H9 (cell line): ENCODE measurements at regions not wholly inside any gene's neighbourhood (a gene's known extent, or its start where the extent isn't known, plus 50 kb on each side); places are given as distances from the start of the nearest gene placed in this dataset.

Source experiments
- DNase-seq: peaks from one replicate; pipeline ENCODE4 v3.0.0-alpha.2; 2017
- H2AFZ ChIP-seq: one replicate; pipeline ENCODE4 v1.6.1; 2013; ENCODE audit warnings: mild to moderate bottlenecking, low read length, control low read depth, moderate library complexity
- H2AK5ac ChIP-seq: 2 replicates; pipeline ENCODE4 v1.6.1; 2013; ENCODE audit warnings: low read length, control low read depth, mixed read lengths; ENCODE audit not compliant: insufficient read length
- H2BK120ac ChIP-seq: one replicate; pipeline ENCODE4 v1.6.1; 2013; ENCODE audit warnings: low read depth, mild to moderate bottlenecking, low read length, control low read depth, inconsistent platforms; ENCODE audit not compliant: poor library complexity, severe bottlenecking
- H2BK12ac ChIP-seq: 2 replicates; pipeline ENCODE4 v1.6.1; 2013; ENCODE audit warnings: low read length, control low read depth, mixed read lengths, low read depth; ENCODE audit not compliant: insufficient read length
- H2BK15ac ChIP-seq: 2 replicates; pipeline ENCODE4 v1.6.1; 2013; ENCODE audit warnings: low read depth, low read length, control low read depth
- H2BK20ac ChIP-seq: one replicate; pipeline ENCODE4 v1.6.1; 2013; ENCODE audit warnings: low read depth, mild to moderate bottlenecking, low read length, control low read depth, inconsistent platforms; ENCODE audit not compliant: poor library complexity, severe bottlenecking
- H2BK5ac ChIP-seq: 2 replicates; pipeline ENCODE4 v1.6.1; 2013; ENCODE audit warnings: low read length, control low read depth, mixed read lengths; ENCODE audit not compliant: insufficient read length
- H3K14ac ChIP-seq: 2 replicates; pipeline ENCODE4 v1.6.1; 2013; ENCODE audit warnings: low read length, control low read depth; ENCODE audit not compliant: insufficient read depth
- H3K18ac ChIP-seq: 2 replicates; pipeline ENCODE4 v1.6.1; 2013; ENCODE audit warnings: low read depth, mild to moderate bottlenecking, mixed read lengths, low read length, control low read depth; ENCODE audit not compliant: insufficient read length
- H3K23ac ChIP-seq: 2 replicates; pipeline ENCODE4 v1.6.1; 2013; ENCODE audit warnings: low read length, control low read depth, mixed read lengths, low read depth; ENCODE audit not compliant: insufficient read length
- H3K23me2 ChIP-seq: 2 replicates; pipeline ENCODE4 v1.6.1; 2013; ENCODE audit warnings: low read depth, mild to moderate bottlenecking, mixed read lengths, low read length, control low read depth; ENCODE audit not compliant: insufficient read length, poor library complexity, severe bottlenecking
- H3K27ac ChIP-seq: 2 replicates; pipeline ENCODE4 v1.5.1; 2013; ENCODE audit warnings: low read length, control low read depth, mixed read lengths, low read depth; ENCODE audit not compliant: insufficient read length
- H3K27me3 ChIP-seq: 2 replicates; pipeline ENCODE4 v1.6.1; 2013; ENCODE audit warnings: low read length, control low read depth, inconsistent platforms; ENCODE audit not compliant: insufficient read depth
- H3K4ac ChIP-seq: 2 replicates; pipeline ENCODE4 v1.6.1; 2013; ENCODE audit warnings: low read depth, mild to moderate bottlenecking, control low read depth, inconsistent platforms, low read length, moderate library complexity
- H3K4me1 ChIP-seq: 2 replicates; pipeline ENCODE4 v1.6.1; 2013; ENCODE audit warnings: low read length, control low read depth, inconsistent platforms; ENCODE audit not compliant: insufficient read depth
- H3K4me2 ChIP-seq: 2 replicates; pipeline ENCODE4 v1.6.1; 2013; ENCODE audit warnings: low read length, control low read depth, mixed read lengths; ENCODE audit not compliant: insufficient read length, insufficient read depth
- H3K56ac ChIP-seq: 2 replicates; pipeline ENCODE4 v1.6.1; 2013; ENCODE audit warnings: low read depth, mild to moderate bottlenecking, mixed read lengths, low read length, control low read depth; ENCODE audit not compliant: insufficient read length
- H3K79me1 ChIP-seq: 2 replicates; pipeline ENCODE4 v1.6.1; 2013; ENCODE audit warnings: low read depth, mild to moderate bottlenecking, moderate library complexity, low read length, control low read depth, inconsistent platforms; ENCODE audit not compliant: insufficient read depth, poor library complexity, severe bottlenecking
- H3K79me2 ChIP-seq: 2 replicates; pipeline ENCODE4 v1.6.1; 2013; ENCODE audit warnings: low read length, control low read depth, inconsistent platforms; ENCODE audit not compliant: insufficient read depth
- H3K9ac ChIP-seq: 2 replicates; pipeline ENCODE4 v1.6.1; 2013; ENCODE audit warnings: low read length, control low read depth, mixed read lengths; ENCODE audit not compliant: insufficient read length; ENCODE audit errors: extremely low read depth
- H3K9me3 ChIP-seq: one replicate; pipeline ENCODE4 v1.6.1; 2013; ENCODE audit warnings: low read depth, low read length, inconsistent platforms; ENCODE audit not compliant: control insufficient read depth
- H3T11ph ChIP-seq: one replicate; pipeline ENCODE4 v1.6.1; 2013; ENCODE audit warnings: mild to moderate bottlenecking, low read length, control low read depth, inconsistent platforms
- H4K20me1 ChIP-seq: one replicate; pipeline ENCODE4 v1.6.1; 2013; ENCODE audit not compliant: control insufficient read depth, insufficient read length, insufficient read depth
- H4K5ac ChIP-seq: 2 replicates; pipeline ENCODE4 v1.6.1; 2013; ENCODE audit warnings: low read depth, mild to moderate bottlenecking, mixed read lengths, low read length, control low read depth; ENCODE audit not compliant: insufficient read length
- H4K8ac ChIP-seq: replicated peaks from 2 replicates; pipeline ENCODE4 v1.6.1; 2013; ENCODE audit warnings: low read length, control low read depth, mixed read lengths, low read depth; ENCODE audit not compliant: insufficient read length
- H4K91ac ChIP-seq: 2 replicates; pipeline ENCODE4 v1.6.1; 2013; ENCODE audit warnings: low read depth, mild to moderate bottlenecking, moderate library complexity, mixed read lengths, low read length, control low read depth; ENCODE audit not compliant: insufficient read length
- H3K27ac Mint-ChIP-seq, 3 experiments: 2 replicates in 2 of 3; 3 replicates in 1 of 3; pipeline ENCODE4 v1.8.0; 2020 to 2021; ENCODE audit warnings: mixed read lengths in 3 of 3, mild to moderate bottlenecking in 1 of 3, moderate library complexity in 1 of 3
- H3K27me3 Mint-ChIP-seq: 2 replicates; pipeline ENCODE4 v1.8.0; 2021; ENCODE audit warnings: low read depth, mild to moderate bottlenecking, moderate library complexity, mixed read lengths
- H3K36me3 Mint-ChIP-seq, 3 experiments: 2 replicates in 2 of 3; 3 replicates in 1 of 3; pipeline ENCODE4 v1.8.0; 2020 to 2021; ENCODE audit warnings: low read depth in 3 of 3, mixed read lengths in 3 of 3; ENCODE audit not compliant: insufficient read depth in 1 of 3
- H3K4me1 Mint-ChIP-seq, 2 experiments: 2 replicates each; pipeline ENCODE4 v1.8.0; 2020; ENCODE audit warnings: mixed read lengths in 2 of 2
- H3K4me3 Mint-ChIP-seq, 2 experiments: 2 replicates in 1 of 2; 3 replicates in 1 of 2; pipeline ENCODE4 v1.8.0; 2020 to 2021; ENCODE audit warnings: mild to moderate bottlenecking in 2 of 2, mixed read lengths in 2 of 2, moderate library complexity in 1 of 2
- H3K9me3 Mint-ChIP-seq, 2 experiments: 2 replicates in 1 of 2; 3 replicates in 1 of 2; pipeline ENCODE4 v1.8.0; 2020; ENCODE audit warnings: mild to moderate bottlenecking in 2 of 2, mixed read lengths in 2 of 2, moderate library complexity in 1 of 2
- CTCF ChIP-seq: fragments of 200-600 bp; sonication (generic); conservative IDR thresholded peaks from 3 replicates; pipeline ENCODE4 v1.8.0; 2021; ENCODE audit warnings: antibody characterized with exemption, mild to moderate bottlenecking
- WGBS: extraction: QIAGEN DNeasy Blood & Tissue Kit; methylation state at CpG from one replicate; pipeline ENCODE4 v1.1.7; 2013; ENCODE audit warnings: missing lambda C conversion rate, low lambda C conversion rate, mixed read lengths; ENCODE audit not compliant: insufficient read length; ENCODE audit errors: extremely low coverage; 5-methylcytosine and 5-hydroxymethylcytosine counted together

DNA sequence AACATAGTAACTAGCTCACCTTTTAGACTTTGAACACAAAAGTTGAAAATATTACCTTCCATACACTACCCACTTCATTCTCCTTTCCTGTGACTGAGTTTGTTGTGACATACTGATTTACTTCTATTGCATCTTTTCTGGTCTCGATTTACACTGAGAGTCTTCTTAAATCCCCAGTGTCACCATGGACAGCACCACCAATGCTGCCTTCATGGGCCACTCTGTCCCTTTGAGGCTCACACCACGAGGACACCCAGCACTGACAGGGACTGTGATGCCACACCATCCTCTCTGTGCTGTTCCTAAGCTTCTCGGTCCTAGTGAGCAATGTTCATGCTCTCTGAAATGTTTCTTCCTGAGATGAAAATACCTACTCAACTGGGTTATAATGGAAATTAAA lies 337.1 kb upstream of the IRAK1BP1 start:
- Histone ChIP-seq H4K5ac (no peak overlapping the region), H3K27me3 (no peaks in the 10 kb centered on the region), H4K20me1 (no peaks in the 10 kb centered on the region), H3T11ph (no peak overlapping the region), H3K4ac (no peak overlapping the region), H3K79me1 (no peaks in the 10 kb centered on the region), H3K56ac (no peak overlapping the region), H3K27ac (no peak overlapping the region), H2BK12ac (no peak overlapping the region), H3K79me2 (no peaks in the 10 kb centered on the region), H3K23me2 (no peaks in the 10 kb centered on the region), H3K9ac (no peak overlapping the region), H4K8ac (no peak overlapping the region), H2AFZ (no peak overlapping the region), H2BK5ac (no peak overlapping the region), H2BK120ac (no peak overlapping the region), H3K4me2 (no peak overlapping the region), H2BK15ac (no peak overlapping the region), H3K18ac (no peak overlapping the region), H3K14ac (no peak overlapping the region), H3K4me1 (no peaks in the 10 kb centered on the region), H3K9me3 (no peaks in the 10 kb centered on the region), H2BK20ac (no peak overlapping the region), H2AK5ac (no peak overlapping the region), H3K23ac (no peak overlapping the region), H4K91ac (no peak overlapping the region)
- Mint-ChIP-seq H3K4me3 (no peak overlapping the region), H3K4me1 (no peaks in the 10 kb centered on the region), H3K9me3 (no peaks in the 10 kb centered on the region), H3K27ac (no peak overlapping the region), H3K36me3 (no peaks in the 10 kb centered on the region), H3K27me3 (no peaks in the 10 kb centered on the region)
- DNase-seq: peak; percentile 31
- no CpG with 5 or more reads among the region's 3 CpGs for WGBS
- no peak for TF ChIP-seq CTCF
